GM19023 (cell line): ENCODE measurements at regions not wholly inside any gene's neighbourhood (a gene's known extent, or its start where the extent isn't known, plus 50 kb on each side); places are given as distances from the start of the nearest gene placed in this dataset.

ENCODE experiments used
- ATAC-seq: cut with Tn5 transposase; IDR thresholded peaks from one replicate; pipeline ENCODE4 v1.9.1; 2021; ENCODE audit warnings: mild to moderate bottlenecking, moderate library complexity; ENCODE audit not compliant: unreplicated experiment

DNA sequence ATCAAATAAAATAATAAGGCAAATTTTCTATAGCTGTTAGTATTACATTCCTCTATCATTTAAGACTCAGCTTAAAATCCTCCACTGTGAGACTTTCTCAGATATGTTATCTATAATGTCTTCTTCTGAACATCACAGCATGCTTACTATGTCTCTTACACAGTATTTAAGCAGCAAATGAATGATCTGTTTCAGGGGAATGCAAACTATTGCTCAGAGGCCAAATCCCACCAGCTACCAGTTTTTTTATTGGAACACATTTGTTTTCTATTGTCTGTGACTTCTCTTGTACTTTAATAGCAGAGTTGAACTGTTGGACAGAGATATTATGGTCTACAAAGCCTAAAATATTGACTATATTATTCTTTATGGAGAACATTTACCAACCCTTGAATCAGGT, 59.6 kb downstream of the C3orf38 start:
- ATAC-seq, result no peak

DNA sequence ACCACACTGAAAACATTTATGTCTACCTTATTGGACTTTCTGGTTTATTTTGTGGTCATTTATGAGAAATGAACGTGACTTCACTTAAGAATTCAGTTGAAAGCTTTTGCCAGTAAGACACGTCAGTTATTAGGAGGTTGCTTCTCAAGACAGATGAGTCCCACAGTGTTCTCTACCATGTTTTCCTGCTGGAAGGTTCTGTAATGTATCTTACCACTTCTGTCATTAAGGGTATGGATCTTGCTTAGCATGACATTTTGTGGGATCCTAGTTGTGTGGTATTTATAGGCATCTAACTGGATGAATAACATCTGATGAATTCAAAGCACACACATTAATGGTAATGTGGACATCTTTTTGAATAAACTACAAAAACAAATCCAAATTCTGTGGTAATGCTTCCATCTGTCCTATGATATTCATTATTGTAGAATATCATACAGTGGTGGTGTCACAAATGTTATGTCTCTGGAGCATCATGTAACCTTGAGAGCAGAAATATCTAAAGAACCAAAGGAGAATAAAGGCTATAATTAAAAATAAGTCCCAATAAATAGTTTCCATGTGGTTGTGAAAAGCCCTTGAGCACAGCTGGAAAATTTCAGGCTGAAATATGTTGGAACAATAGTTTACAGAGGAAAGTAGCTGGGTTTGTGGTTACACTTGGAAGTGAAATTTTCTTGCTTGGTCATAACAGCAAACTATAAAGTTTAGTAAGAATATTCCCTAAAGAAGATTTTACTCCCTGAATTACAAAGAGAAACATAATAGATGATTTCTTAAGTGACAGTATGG, 61.5 kb downstream of the C3orf38 start:
- no peak for ATAC-seq

DNA sequence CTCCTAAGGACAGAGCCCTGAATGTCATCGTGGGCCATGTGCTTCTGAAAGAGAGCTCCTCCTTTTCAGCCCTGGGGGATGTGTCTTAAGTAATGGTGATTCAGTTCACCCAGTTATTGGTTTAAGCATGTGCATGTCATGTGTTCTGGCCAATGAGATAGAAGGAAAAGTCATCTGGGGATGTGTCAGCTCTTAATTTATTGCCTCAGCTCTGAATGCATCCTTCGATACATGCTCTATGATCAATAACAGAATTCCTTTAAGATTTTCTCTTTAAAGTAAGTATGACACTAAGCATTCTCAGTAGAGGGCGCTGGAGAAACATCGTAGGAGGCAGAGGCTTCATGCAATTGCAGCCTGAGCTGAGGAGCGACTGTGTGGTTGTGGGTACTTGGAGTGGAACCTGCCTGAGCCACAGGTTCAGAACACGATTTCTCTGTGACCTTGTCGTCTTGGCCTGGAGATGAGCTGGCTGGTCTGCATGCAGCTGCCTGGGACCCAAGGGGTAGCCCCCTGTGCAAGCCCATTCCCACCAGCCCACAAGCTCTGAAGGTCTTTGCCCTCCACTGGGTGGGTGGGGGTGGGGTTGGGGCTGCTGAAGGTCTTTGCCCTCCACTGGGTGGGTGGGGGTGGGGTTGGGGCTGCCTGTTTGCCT, 69.5 kb downstream of the C3orf38 start:
- ATAC-seq, result peak; percentile 82

DNA sequence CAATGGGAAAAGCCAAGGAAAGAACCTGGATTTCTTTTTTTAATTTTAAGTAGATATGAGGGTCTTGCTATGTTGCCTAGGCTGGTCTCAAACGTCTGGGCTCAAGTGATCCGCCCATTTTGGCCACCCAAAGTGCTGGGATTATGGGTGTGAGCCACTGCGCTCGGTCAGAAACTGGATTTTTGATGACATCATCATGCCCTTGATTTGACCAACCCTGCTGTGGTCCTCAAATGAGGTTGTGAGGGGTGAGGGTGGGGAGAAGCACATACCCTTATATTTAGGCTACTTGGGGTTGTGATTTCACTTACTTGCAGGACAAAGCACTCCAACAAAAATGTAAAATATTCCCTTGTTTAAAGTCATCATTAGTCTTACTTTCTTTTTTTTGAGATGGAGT, 70.4 kb downstream of the C3orf38 start:
- no peak for ATAC-seq

DNA sequence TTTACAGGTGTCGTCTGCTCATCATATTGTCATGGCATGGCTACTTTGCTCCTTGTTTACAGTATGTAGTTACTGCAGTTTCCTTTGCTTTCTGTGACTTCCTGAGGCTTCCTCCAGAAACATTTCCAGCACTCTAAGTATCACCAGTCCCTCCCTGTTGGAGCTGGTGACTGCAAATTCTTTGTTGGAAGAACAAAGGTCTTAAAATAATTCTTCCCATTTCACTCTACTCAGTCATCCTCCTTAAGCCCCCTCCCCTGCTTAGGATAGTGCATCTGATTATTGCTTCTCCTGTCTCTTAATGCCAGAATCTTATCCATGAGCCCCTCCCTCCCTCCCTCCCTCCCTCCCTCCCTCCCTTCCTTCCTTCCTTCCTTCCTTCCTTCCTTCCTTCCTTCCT, 72.0 kb downstream of the C3orf38 start:
- no peak for ATAC-seq

DNA sequence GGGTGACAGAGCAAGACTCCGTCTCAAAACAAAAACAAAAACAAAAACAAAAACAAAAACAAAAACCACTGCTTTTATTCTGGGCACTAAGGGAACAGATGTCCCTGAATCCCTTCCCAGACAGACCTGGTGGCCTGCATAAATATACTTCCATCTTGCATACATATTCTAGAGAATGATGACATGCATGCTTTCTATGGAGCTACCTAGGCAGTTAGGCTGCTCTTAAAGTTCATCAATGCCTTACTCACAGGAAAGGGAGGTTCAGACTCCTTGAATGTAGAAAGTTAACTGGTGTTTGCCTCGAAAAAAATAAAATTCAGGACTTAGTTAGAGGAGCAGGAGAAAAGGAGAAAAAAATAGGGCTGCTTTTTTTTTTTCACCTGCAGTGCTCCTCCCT, 72.6 kb downstream of the C3orf38 start:
- no peak for ATAC-seq

DNA sequence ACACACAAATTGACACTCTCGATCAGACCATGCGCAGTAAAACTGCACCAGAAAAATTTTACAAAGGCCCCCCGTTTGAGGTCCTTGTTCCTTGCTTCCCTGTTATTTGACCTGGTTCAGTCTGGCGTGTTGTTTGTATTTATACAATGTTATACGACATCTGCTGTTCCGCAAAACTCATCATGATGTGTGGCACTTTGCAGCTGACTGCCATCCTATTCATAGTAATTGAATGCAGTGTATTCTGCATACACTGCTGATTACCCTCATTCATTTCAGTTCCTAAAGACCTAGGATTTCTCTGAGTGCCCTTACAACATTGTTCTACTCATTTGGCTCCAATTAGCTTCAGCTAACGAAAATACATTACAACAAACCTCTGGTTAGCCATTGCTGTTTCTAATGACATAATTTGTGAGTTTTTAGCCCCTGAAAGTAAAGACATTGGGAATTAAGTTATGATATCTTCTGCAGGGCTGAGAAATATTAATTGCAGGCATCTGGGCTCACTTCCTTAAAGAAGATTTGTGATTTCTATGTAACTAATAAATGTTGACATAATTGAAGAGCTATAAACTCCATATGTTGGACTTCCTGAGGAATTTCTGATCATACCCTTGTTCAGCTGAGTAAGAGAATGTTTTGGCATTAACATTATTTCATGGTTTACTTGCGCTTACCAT, 75.7 kb downstream of the C3orf38 start:
- no peak for ATAC-seq

DNA sequence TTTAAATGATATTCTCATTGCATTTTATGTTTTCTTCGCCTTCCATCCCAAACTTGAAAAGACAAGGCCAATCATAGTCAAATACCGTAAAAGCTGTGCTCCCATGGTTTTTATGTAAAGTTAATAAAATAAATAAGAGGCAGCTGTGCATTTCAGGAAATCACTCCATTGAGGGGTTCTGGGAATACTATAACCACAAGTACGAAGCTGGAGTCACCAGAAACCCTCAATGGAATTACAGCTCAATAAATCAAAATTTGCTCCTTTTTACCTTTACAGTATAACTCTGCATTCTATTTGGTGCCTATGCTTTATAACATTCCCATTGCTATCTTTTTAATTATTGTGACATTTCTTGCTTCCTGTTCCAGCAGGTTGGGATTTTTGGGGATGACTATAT, 77.2 kb downstream of the C3orf38 start:
- ATAC-seq, result no peak

DNA sequence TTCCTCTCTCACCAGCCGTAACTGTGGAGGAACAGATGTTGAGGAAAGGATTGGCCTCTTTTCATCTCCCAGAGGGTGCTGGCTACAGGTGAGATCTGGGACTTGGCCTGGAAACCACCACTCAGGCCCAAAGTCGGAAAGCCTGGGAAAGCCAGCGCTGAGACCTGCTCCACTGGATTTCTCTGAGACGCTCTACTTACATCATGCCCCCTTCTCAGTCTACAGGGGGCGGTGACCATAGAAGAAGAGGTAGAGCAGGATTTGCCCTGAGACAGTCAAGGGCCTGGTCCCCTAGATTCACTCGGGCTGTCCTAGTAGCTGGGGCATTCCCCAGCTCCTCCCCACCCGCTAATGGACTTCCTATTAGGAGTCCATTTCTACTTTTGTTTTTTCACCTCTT, 80.9 kb downstream of the C3orf38 start:
- no peak for ATAC-seq

DNA sequence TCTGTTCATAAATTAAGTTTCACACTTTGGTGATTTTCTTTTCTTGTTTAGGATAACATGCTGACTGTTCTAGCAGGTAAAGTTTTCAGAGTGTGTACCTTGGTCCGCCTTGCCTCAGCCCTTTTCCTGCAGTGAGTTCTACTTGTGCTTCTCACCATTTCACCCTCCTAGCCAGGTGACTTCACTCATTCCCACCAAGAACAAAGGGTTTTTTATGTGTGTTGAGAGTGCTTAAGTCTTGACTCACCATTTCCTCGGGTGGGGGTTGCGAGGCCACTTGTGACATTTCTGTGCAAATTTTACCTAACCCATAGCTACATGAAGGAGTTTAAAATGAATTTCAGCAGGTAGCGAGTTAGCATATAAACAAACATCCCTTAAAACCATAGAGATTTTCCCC, 81.4 kb downstream of the C3orf38 start:
- no peak for ATAC-seq

DNA sequence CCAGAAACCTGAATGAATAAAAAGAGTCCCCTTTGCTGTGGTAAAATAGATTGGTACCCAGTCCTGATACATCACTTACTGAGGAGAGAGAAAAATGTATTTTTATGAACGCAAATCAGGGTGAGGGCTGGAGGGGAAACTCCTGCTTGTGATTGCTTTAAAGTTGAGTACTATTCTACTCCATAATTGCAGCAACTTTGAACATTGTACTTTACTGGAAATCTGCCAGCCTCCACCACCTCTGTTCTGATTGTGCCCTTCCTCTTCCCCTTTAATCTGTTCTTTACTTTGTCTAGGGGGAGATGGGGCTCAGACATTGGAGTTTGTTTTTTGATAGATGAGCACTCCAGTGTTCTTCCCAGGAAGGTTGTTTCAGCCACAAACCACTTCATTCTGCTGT, 81.9 kb downstream of the C3orf38 start:
- ATAC-seq, result no peak

DNA sequence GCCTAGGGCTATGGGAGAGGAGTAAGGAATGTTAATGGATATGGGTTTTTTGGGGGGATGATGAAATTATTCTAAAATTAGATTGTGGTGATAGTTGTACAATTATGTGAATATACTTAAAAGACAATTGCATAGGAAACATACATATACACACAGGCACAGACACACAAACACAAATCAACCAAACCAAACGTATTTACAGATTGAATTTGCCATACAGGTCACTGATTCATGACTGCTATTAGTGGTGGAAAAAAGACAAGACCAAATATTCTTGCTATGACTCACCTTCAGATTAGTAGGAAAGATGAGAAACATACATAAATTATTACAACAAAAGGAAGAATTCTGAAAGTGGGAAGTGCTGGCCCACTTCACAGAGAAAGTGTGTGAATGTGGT, 85.3 kb downstream of the C3orf38 start:
- no peak for ATAC-seq

DNA sequence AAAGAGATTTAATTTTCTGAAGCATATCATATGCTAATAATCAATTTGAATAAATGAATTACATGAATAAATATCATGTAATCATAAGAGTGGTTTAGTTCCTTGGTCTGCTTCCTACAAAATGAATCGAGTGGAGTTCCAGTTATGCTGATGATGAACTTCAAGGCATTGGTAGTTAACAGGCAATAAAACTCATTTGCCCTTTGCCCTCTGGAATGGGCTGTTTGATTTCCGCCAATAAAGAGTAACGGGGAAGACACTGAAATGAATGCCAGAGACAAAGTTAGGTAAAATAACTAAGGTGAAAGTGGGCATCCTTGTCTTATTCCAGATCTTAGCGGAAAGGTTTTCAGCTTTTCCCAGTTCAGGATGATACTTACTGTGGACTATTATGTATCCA, 90.1 kb downstream of the C3orf38 start:
- ATAC-seq, result no peak

DNA sequence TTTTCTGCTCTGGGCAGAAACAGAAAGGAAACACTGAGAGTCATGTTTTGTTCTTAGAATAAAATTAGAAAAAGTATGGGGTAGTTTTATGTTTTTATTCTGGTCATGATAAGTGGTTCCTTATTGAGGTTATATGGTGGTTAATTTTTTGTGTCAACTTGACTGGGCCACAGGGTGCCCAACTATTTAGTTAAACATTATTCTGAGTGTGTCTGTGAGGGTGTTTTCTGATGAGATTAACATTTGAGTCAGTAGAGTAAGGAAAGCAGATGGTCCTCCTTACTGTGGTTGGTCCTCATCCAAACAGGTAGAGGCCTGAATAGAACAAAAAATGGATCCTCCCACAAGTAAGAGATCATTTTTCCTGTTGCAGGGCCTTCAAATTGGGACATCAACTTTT, 98.9 kb downstream of the C3orf38 start:
- no peak for ATAC-seq

DNA sequence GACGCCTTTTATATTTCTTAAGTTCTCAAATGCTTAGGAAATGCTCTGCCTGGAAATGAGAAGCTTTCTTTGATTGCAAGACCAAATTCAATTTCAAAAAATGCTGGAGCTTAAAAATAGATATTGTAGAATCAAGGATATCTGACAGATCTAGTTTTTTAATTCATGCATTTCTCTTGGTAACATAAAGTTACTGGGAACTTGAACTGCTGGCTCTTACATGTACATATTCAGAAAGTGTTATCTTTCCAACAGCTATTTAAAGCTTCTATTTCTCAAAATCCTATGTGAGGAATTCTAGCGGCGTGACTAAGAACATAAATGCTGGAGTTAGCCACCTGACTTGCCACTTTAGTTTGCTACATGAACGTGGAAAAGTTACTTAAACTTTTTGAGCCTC, 109.3 kb downstream of the C3orf38 start:
- ATAC-seq, result no peak

DNA sequence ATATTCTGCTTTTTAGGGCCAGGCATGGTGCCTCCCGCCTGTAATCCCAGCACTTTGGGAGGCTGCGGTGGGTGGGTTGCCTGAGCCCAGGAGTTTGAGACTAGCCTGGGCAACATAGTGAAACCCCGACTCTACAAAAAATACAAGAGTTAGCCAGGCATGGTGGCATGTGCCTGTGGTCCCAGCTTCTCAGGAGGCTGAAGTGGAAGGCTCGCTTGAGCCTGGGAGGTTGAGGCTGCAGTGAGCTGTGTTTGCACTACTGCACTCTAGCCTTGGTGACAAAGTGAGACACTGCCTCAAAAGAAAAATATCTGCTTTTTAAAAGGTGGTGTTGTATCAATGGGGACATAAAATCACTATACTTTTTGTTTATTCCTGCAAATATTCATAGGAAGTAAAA, 112.8 kb downstream of the C3orf38 start:
- no peak for ATAC-seq

DNA sequence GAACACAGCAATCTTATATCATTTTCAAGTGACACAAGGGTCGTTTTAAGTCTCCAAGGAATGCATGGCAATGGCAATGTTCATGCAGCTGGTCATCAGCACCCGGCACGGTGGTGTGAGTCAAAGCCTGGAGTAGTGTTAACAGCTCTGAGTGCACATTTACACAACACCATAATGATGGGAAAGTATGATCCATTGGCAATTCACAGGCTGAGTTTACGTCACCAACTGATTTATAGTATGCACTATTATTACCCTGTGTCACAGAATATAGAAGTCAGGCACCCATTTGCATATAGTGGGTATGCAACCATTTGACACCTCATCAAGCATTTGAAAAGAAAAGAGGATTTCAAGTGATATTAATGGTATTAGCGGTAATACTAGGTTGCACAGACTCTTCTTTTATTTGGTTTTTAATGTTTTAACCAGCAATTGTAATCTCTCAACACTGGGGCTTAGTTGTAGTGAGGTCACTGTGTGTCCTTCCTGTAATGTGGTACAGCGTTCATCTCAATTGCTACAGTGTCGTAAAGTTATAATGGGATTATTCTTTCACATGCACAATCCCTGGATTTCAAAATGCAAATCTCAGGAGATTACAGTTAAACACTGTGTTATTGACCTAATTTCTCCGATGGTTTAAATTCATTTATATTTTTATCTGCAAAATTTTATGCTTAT, 113.8 kb downstream of the C3orf38 start:
- ATAC-seq, result no peak

DNA sequence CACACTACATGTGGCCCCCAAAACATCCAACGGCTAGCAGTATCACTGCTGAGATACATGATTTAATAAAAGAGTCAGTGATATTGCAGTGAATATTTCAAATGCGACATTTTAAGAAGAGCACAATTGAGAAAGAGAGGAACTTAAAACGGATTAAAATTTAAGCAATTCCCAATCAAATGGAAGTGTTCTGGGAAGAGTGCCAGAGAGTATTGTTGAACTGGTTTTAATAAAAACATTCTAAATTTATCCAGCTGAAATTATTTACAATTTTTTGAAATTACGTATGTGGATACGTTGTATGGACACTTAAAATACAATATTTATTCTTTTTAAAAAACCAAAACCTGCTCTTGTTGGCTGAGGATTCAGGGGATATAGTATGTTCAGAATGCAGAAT, 117.7 kb downstream of the C3orf38 start:
- ATAC-seq, result no peak

DNA sequence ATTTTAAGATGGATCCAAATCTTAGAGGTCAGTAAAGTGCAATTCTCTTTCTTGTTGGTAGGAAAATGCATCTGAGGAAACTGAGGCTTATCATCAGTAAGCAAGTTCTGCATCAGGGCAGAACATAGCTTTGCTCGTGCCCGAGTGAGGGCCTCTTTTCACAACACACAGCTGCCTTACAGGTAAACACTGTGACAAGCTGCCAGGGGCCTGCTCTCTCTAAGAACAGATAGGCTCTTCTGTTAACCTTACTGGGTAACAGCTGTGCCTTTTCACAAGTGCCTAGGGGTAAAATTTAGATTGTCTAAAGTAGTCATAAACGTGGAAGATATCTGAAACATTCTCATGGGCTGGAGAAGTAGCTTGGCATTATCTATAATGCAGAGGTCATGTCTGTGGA, 118.1 kb downstream of the C3orf38 start:
- no peak for ATAC-seq

DNA sequence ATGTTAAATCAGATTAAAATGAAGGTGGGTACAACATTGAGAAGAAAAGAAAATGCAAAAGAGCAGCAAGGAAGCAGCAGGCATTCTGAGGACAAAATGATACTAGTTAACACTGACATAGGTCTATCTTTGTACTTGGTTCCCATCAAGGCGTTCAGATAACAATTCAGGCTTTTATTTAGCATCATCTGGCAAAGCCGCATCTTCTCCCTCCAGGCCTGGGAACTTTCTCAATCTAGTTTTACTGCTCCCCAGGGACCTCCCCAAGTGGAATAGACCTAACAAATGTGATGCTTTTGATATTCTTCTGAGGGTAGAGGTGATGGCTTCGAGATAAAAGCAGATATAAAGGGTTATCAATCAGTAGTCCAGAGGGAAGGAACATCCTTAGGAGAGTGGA, 130.6 kb downstream of the C3orf38 start:
- no peak for ATAC-seq

DNA sequence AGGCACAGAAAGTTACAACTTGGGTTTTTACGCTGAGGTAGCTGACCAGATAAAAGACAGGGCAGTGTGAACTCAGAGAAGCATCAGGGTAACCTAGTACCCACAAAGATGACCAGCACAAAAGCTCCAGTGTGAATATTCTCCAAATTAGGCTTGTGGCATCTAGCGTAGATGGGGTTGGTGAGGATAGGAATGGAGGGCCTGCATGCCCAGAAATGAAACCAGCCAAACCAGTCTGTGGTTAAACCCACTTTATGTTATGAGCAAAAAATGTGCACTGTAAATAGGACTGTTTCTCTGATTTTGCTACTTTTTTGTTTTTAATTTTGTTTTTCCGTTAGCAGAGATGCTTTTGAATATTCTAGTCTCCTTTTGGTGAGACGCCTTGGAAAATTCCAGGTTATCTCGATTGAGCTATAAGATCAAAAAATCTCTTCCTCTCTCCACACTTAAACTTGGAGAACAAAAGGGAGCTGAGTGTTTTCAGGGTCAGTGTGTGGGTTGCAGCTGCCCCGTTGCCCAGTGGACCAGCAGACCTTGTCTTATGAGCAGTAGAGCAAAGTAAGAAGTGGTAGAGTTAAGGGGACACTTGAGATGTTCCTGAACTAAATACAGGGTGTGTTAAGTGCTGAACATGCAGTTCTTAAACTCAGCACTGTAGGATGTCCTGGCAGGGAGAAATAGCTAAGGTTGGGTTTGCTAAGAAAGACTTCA, 132.9 kb downstream of the C3orf38 start:
- ATAC-seq, result no peak
